ENCODE measurements at regions not wholly inside any gene's neighbourhood (a gene's known extent, or its start where the extent isn't known, plus 50 kb on each side); places are given as distances from the start of the nearest gene placed in this dataset.
"Not testable (repeated sequence)": the region's sequence is repeated elsewhere in the genome, so short reads cannot be mapped to it uniquely, and the experiment has no call there.

DNA sequence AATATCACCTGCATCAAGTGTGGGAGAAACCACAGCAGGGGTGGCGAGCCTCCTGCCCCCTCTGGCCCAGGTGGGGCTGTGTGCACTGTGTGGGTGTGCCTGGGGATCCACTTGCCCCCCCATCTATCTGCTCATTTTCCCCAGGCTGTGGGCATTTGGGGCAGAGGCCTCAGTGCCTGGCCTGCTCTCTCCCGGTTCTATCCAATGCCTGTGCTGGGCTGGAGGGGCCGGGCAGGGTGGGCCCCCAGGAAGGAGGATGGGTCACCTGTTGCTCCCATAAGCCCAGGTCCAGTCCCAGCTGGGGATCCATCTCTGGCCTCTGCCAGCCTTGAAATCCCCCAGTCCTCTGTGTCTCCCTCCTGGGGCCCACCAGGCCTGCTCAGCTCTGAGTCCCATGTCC is 105.6 kb downstream of the TMEM121 start:
- POLR2A ChIA-PET, result no interaction called here
- CTCF ChIA-PET, result no interaction called here
- intact Hi-C loops (cut with micrococcal nuclease), result no loop called here
- TF ChIP-seq, protein P1, sequence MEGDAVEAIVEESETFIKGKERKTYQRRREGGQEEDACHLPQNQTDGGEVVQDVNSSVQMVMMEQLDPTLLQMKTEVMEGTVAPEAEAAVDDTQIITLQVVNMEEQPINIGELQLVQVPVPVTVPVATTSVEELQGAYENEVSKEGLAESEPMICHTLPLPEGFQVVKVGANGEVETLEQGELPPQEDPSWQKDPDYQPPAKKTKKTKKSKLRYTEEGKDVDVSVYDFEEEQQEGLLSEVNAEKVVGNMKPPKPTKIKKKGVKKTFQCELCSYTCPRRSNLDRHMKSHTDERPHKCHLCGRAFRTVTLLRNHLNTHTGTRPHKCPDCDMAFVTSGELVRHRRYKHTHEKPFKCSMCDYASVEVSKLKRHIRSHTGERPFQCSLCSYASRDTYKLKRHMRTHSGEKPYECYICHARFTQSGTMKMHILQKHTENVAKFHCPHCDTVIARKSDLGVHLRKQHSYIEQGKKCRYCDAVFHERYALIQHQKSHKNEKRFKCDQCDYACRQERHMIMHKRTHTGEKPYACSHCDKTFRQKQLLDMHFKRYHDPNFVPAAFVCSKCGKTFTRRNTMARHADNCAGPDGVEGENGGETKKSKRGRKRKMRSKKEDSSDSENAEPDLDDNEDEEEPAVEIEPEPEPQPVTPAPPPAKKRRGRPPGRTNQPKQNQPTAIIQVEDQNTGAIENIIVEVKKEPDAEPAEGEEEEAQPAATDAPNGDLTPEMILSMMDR (IDR thresholded peaks at IDR 0.05), result no peak
- Mint-ChIP-seq H3K9me3 (peaks cover 6% of the 10 kb centered on the region), H3K36me3 (ENCODE audit: low read depth) (peaks cover 3% of the 10 kb centered on the region), H3K4me3 (no peak overlapping the region), H3K27me3 (no peaks in the 10 kb centered on the region), H3K4me1 (peaks cover 33% of the 10 kb centered on the region), H3K27ac (no peak overlapping the region)
- no peak for DNase-seq
- no peak for ATAC-seq (ENCODE audit: low read depth)

DNA sequence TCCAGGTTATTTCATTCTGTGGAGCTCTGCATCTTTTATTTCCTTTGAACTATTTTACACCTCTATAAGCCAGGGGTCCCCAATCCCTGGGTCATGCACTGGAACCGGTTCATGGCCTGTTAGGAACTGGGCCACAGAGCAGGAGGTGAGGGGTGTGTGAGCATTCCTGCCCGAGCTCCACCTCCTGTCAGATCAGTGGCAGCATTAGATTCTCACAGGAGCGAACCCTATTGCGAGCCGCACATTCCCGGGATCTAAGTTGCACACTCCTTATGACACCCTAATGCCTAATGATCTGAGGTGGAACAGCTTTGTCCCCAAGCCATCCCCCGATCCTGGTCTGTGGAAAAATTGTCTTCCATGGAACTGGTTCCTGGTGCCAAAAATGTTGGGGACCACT is 107.2 kb downstream of the TMEM121 start:
- ATAC-seq (ENCODE audit: low read depth); DNase-seq; H3K27me3 Mint-ChIP-seq; CTCF ChIA-PET; intact Hi-C loops (cut with micrococcal nuclease); H3K36me3 Mint-ChIP-seq (ENCODE audit: low read depth); H3K27ac Mint-ChIP-seq; H3K9me3 Mint-ChIP-seq; POLR2A ChIA-PET; H3K4me3 Mint-ChIP-seq: not testable (repeated sequence)
- peaks cover 29% of the 10 kb centered on the region for H3K4me1 Mint-ChIP-seq

- ChIA-PET CTCF (no interaction called here), POLR2A (no interaction called here)
- H3K4me1 Mint-ChIP-seq, result peaks cover 17% of the 10 kb centered on the region
- peaks cover 3% of the 10 kb centered on the region for H3K36me3 Mint-ChIP-seq (ENCODE audit: low read depth)
- TF ChIP-seq, protein P1 (IDR thresholded peaks at IDR 0.05), result no peak
- intact Hi-C loops (cut with micrococcal nuclease), result no loop called here
- DNase-seq (no peak), ATAC-seq (ENCODE audit: low read depth) (no peak)
- H3K27ac Mint-ChIP-seq, result no peak overlapping the region
- H3K4me3 Mint-ChIP-seq, result no peak overlapping the region
- no peaks in the 10 kb centered on the region for H3K27me3 Mint-ChIP-seq
- peaks cover 6% of the 10 kb centered on the region for H3K9me3 Mint-ChIP-seq
Measured at GRCh38 chr14:105635560-105635959, 109.2 kb downstream of the TMEM121 start.

DNA sequence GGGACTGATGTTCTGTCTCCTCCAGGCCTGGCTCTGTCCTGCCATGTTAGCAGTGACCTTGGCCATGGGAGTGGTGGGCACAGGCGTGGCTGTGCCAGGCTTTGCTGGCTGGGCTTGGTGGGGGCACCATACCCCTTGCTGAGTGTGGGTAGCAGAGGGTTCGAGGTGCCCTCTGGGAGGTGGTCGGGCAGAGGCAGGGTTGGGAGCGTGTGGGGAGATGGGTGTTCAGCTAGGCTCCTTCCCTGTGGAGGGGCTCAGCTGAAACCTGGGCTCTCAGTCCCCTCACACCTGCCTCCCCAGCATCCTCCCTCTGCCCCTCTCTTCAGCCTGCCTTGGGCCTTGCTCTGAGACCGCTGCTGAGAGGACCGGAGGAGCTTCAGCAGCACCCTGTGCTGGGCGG is 109.6 kb downstream of the TMEM121 start:
- H3K4me3 Mint-ChIP-seq; POLR2A ChIA-PET; H3K9me3 Mint-ChIP-seq; intact Hi-C loops (cut with micrococcal nuclease); ATAC-seq (ENCODE audit: low read depth); CTCF ChIA-PET; H3K36me3 Mint-ChIP-seq (ENCODE audit: low read depth); H3K27me3 Mint-ChIP-seq; DNase-seq; H3K27ac Mint-ChIP-seq: not testable (repeated sequence)
- H3K4me1 Mint-ChIP-seq, result peaks cover 15% of the 10 kb centered on the region

DNA sequence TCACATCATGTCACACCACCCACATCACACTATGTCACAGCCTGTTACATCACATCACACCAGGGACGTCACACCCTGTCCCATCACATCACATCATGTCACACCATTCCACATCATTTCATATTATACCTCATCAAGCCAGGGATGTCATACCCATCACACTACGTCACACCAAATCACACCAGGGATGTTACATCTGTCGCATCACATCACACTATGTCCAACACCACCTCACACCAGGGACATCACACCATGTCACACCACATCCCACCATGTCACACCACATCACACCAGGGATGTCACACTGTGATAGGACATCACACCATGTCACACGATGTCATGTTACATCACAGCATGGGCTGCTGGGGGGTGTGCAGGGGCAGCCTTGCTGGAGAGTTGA is 110.6 kb downstream of the TMEM121 start:
- H3K4me3 Mint-ChIP-seq, result no peak overlapping the region
- CTCF ChIA-PET, result no interaction called here
- intact Hi-C loops (cut with micrococcal nuclease), result no loop called here
- TF ChIP-seq, protein P1 (IDR thresholded peaks at IDR 0.05), result no peak
- H3K27ac Mint-ChIP-seq, result no peak overlapping the region
- peaks cover 4% of the 10 kb centered on the region for H3K9me3 Mint-ChIP-seq
- no peak for ATAC-seq (ENCODE audit: low read depth)
- no peak for DNase-seq
- H3K4me1 Mint-ChIP-seq, result peaks cover 17% of the 10 kb centered on the region
- peaks cover 11% of the 10 kb centered on the region for H3K36me3 Mint-ChIP-seq (ENCODE audit: low read depth)
- H3K27me3 Mint-ChIP-seq, result no peaks in the 10 kb centered on the region
- POLR2A ChIA-PET, result no interaction called here

DNA sequence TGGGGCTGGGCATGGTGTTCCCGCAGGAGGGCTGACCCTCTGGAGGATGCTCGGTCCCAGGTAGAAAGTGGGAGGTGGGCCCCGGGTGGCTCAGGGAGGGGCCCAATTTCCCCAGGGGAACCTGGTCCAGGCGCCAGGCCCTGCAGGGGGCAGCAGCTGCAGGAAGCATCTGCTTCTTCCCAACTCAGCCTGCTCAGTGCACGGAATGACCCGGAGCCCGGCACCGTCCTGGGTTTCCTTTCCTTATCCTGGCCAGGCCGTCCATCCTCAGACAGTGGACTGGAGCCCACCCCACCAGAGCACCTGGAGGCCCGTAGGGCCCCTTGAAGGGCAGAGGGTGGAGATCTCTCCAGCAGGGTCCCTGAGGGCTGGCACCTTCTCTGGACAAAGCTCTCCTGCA is 111.0 kb downstream of the TMEM121 start:
- CTCF ChIA-PET; H3K27me3 Mint-ChIP-seq; POLR2A ChIA-PET; ATAC-seq (ENCODE audit: low read depth); H3K36me3 Mint-ChIP-seq (ENCODE audit: low read depth); H3K27ac Mint-ChIP-seq; intact Hi-C loops (cut with micrococcal nuclease); H3K9me3 Mint-ChIP-seq; DNase-seq; H3K4me3 Mint-ChIP-seq: not testable (repeated sequence)
- peaks cover 15% of the 10 kb centered on the region for H3K4me1 Mint-ChIP-seq

- H3K27ac Mint-ChIP-seq; DNase-seq; POLR2A ChIA-PET; H3K27me3 Mint-ChIP-seq; H3K4me3 Mint-ChIP-seq; ATAC-seq (ENCODE audit: low read depth); CTCF ChIA-PET; H3K9me3 Mint-ChIP-seq; intact Hi-C loops (cut with micrococcal nuclease): not testable (repeated sequence)
- Mint-ChIP-seq H3K4me1 (peaks cover 11% of the 10 kb centered on the region), H3K36me3 (ENCODE audit: low read depth) (peaks cover 18% of the 10 kb centered on the region)
Measured at GRCh38 chr14:105639969-105640931, 113.9 kb downstream of the TMEM121 start.
